ENCODE measurements at regions not wholly inside any gene's neighbourhood (a gene's known extent, or its start where the extent isn't known, plus 50 kb on each side); places are given as distances from the start of the nearest gene placed in this dataset.

DNA sequence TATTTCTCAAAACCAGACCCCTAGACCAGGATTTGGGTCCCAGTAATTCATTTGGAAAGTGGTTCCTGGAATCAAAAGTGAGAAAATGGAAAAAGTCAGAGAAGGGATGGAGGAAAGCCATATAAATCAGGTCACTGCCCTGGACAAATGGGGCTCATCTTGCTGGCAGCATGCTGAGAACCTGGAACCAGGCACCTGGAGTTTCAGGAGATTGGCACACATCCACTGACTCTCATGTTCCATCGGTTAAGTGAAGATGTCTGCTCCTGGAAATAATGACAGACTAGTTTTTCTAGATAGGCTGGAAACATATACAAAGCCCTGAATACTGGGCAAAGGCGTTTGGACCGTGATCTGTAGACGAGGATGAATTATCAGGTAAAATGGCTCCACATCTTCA lies 163.6 kb upstream of the HS3ST1 start:
- TF ChIP-seq, protein P1, sequence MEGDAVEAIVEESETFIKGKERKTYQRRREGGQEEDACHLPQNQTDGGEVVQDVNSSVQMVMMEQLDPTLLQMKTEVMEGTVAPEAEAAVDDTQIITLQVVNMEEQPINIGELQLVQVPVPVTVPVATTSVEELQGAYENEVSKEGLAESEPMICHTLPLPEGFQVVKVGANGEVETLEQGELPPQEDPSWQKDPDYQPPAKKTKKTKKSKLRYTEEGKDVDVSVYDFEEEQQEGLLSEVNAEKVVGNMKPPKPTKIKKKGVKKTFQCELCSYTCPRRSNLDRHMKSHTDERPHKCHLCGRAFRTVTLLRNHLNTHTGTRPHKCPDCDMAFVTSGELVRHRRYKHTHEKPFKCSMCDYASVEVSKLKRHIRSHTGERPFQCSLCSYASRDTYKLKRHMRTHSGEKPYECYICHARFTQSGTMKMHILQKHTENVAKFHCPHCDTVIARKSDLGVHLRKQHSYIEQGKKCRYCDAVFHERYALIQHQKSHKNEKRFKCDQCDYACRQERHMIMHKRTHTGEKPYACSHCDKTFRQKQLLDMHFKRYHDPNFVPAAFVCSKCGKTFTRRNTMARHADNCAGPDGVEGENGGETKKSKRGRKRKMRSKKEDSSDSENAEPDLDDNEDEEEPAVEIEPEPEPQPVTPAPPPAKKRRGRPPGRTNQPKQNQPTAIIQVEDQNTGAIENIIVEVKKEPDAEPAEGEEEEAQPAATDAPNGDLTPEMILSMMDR (optimal IDR thresholded peaks at IDR 0.05 in 1 of 3, IDR thresholded peaks at IDR 0.05 in 1 of 3, conservative IDR thresholded peaks at IDR 0.05 in 1 of 3; ENCODE audit: extremely low read depth in 1 of 3, insufficient read depth in 2 of 3, low read length in 3 of 3) = no peak
- no peak for TF ChIP-seq EZH2 (IDR thresholded peaks at IDR 0.05; ENCODE audit: low read length)

Data from keratinocyte (primary cell).